D341Med (cell line): ENCODE measurements at regions not wholly inside any gene's neighbourhood (a gene's known extent, or its start where the extent isn't known, plus 50 kb on each side); places are given as distances from the start of the nearest gene placed in this dataset.

Source experiments
- DNase-seq: peaks from one replicate; pipeline ENCODE4 v3.0.0; 2012; ENCODE audit warnings: low spot score

DNA sequence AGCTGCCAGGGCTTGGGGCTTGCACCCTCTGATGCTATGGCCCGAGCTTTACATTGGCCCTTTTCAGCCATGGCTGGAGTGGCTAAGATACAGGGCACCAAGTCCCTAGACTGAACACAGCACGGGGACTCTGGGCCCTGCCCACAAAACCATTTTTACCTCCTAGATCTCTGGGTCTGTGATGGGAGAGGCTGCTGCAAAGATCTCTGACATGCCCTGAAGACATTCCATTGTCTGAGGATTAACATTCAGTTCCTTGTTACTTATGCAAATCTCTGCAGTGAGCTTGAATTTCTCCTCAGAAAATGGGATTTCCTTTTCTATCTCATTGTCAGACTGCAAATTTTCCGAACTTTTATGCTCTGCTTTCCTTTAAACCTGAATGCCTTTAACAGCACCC lies 337.0 kb upstream of the SMC2 start:
- DNase-seq: no peak

GRCh38 chr9:103761466-103761865 lies 332.6 kb upstream of the SMC2 start:
- DNase-seq: no peak

DNA sequence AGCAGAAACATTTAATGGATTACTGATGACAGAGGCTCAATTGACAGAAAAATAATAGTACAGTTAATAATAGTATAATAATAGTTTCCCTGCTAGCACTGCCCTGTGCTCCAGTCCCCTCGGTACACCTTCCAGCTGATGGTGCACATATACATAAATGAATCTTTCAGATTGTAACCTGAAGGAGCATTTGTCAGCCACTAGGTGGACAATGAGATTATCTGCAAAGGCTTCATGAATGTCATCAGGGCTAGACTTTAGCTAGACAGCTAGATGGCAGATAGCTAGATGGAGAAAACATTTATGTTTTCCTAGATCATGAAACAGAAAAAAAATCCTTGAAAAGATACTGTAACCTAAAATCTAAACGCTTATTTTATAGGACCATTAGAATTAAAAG lies 304.4 kb upstream of the SMC2 start:
- peak; percentile 35 for DNase-seq

DNA sequence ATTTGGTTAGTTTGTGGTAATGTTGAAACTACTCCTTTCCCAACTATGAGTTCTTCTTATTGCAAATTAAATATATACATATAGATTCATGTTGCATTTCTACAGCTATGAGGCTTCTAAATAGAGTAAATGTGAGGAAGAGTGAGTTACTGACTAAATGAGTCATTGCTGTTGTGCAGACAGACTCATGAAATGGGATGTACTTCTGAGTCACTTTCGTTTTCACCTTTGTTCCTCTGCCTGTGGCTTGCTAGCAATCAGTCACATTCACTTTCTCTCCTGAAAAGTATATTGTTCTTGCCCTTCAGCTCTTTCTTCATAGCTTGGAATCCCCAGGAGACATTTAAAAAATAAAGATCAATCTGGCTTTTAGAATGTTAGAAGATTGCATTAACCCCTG lies 295.5 kb upstream of the SMC2 start:
- DNase-seq: no peak

DNA sequence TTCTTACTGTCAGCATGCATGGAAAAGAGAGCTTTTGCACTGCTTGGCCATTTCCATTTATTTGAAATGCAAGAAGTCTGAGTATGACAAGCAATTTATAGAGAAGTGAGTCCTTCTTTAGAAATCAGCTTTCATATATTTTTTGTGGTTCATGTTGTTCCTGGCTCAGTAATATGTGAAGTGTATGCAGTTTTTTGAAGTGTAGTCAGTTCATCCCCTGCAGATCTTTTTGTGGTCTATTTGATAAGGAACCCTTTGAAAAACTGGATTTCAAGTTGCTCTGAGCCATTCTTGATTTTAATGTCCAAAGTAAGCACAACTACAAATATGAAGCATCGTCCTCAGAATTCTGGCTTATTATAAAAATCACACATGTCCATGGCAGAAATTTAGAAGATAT lies 294.1 kb upstream of the SMC2 start:
- no peak for DNase-seq

DNA sequence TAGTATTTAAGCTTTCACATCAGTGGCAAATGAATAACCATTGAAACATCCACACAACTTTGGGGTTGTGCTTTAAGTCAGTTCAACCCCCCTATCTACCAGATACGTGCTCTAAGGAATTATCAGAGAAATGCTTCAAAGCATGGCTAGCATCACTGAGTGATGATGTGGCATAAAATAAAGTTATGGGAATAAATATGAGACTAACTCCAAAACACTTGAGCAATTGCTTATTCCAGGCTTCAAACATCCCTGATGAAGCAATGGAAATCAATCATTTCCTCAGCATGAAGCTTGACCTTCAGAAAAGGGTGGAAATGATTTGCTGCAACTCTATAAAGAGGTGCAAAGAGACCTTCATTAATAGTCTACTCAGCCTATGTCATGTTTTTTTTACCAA lies 292.0 kb upstream of the SMC2 start:
- DNase-seq: no peak

GRCh38 chr9:103803245-103803644 lies 290.9 kb upstream of the SMC2 start:
- DNase-seq: no peak

GRCh38 chr9:103804077-103804735 lies 289.9 kb upstream of the SMC2 start:
- no peak for DNase-seq

GRCh38 chr9:103809745-103810144 lies 284.4 kb upstream of the SMC2 start:
- no peak for DNase-seq

GRCh38 chr9:103811462-103811861 lies 282.6 kb upstream of the SMC2 start:
- DNase-seq: no peak

GRCh38 chr9:103816146-103816545 lies 278.0 kb upstream of the SMC2 start:
- no peak for DNase-seq

DNA sequence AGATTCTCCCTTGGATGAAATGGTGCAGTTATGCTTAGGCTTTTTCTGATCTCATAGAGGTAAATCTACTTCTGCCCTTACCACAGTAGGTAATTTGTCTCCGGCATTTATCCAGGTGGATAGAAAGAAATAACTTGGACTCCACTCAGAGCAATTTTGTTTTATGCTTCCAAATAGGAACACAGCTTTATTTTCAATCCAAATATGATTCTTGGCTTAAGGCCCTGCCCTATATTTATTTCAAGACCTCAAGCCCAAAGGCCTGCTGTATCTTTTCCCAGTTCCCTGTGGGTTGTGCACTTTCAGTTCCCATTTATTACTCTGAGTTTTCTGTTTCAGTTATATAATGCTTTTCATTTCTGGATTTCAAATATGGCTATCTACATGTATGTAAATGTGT lies 274.2 kb upstream of the SMC2 start:
- no peak for DNase-seq

DNA sequence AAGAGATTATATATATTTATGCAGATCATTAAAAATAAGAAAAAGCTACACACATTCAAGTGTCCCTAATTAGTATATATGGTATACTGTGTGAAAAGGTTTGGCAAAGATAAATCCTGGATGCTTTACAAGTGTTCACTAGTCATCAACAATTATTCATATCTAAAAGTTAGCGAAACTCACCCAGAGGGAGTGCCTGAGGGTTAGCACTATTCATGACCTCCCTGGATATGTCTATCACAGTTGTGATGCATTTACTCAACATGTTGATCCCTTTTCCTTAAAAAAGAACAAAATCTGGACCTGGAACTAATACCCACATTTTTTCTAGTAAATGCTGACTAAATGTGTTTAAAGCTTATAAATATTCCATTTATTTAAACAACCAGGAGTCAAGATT lies 273.0 kb upstream of the SMC2 start:
- DNase-seq: no peak

DNA sequence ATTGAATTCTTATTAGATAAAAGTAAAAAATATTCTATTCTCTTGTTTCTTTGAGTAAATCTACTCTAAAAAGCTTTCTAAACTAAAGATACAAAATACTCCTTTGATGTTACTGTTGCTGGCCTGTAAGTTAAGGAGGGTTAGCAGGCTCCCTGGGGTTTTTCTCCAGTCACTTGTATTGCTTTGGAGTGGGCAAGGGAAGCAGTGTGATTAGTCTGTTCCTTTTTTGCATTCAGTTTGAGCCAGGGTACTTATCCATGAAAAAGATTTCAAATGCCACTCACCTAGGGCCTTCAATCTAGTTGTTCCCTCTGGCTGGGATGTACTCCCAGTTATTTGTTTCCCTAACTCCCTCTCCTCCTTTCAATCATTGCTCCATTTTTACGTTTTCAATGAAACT lies 256.2 kb upstream of the SMC2 start:
- no peak for DNase-seq

- DNase-seq: no peak
These were observed 254.9 kb upstream of the SMC2 start for GRCh38 chr9:103839197-103839596.

DNA sequence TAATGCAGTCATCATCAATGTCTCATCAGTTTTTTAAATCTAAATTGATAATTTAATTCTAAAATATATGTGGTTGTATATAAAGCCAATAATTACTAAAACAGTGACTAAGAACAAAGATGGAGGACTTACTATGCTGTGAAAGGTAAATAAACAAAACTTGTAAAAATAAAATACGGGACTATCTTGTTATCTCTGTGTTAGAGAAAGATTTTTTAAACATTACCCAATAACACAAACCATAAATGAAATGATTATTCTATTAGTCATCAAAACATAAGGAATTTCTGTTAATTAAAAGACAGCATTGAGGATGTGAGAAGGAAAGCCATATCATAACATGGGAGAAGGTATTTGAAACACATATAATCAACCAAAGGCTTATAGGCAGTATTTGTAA lies 226.2 kb upstream of the SMC2 start:
- DNase-seq: no peak

DNA sequence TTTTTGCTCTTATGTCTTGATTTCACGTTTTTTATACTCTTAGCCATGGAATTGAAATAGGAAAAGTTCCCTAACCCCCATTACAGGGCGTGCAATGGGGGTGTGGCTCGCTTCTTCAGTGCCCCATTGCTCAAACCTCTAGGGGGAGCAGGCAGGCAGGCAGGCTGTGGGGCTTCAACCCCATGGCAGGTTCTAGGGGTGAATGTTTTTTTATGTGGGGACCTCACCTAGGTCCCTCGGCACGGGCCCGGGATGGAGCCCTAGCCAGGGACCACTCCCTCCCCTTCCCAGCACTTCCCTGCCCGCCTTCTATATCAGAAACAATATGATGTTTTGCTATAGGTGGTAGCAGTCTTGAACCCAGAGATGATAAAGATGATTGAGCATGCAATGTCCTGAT lies 221.3 kb upstream of the SMC2 start:
- no peak for DNase-seq

- DNase-seq: no peak
These were observed 212.7 kb upstream of the SMC2 start for GRCh38 chr9:103881419-103881818.

GRCh38 chr9:103889989-103890388 lies 204.1 kb upstream of the SMC2 start:
- DNase-seq: no peak

DNA sequence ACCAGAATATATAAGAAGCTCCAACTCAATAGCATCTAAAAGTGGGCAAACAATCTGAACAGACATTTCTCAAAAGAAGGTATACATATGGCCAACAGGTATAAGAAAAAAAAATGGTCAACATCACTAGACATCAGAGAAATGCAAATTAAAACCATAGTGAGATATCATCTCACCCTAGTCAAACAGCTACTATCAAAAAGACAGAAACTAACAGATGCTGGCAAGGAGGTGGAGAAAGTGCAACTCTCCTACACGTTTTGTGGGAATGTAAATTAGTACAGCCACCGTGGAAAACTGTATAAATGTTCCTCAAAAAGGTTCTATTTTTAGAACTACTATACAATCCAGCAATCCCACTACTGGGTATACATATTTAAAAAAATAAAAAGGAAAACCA lies 199.9 kb upstream of the SMC2 start:
- DNase-seq: no peak

DNA sequence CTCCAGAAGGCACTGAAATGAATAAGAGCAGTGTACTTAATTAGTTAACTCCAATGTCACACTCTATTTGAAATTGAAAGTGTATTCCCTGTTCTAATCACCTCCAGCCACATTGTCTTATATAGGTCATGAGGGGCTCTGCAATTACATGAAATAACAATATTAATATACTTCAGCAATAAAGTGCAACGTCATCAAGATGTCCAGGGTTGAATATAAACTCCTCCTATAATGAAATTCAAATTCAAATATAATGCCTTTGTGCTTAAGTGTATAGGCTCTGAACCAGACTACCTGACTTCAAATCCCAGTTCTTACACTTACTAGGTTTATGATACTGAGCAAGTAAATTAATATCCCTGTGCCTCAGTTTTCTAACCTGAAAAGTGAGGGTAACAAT lies 195.6 kb upstream of the SMC2 start:
- no peak for DNase-seq

GRCh38 chr9:103899866-103900265 lies 194.2 kb upstream of the SMC2 start:
- no peak for DNase-seq

DNA sequence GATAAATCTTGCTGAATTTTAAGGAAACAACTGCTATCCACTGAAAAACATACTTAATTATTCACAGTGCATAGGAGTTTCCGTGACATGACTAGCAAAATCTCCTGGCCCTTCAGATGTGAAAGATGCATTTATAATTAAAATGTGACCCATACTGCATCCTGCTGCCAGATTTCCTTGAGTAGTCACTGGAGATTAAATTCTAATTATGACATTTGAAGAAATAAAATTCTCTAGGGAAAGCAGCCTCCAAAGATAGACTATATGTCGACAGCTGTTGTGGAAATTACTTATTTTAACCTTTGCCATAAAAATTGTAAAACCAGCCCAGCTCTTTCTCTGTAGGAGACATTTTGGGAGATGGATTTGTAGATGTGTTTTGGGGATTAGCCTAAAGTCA lies 193.6 kb upstream of the SMC2 start:
- no peak for DNase-seq

- DNase-seq: no peak
These were observed 191.8 kb upstream of the SMC2 start for GRCh38 chr9:103902263-103902662.

- DNase-seq: no peak
These were observed 189.9 kb upstream of the SMC2 start for GRCh38 chr9:103904242-103904641.
